T-cell (primary cell): ENCODE measurements at regions not wholly inside any gene's neighbourhood (a gene's known extent, or its start where the extent isn't known, plus 50 kb on each side); places are given as distances from the start of the nearest gene placed in this dataset.

Experiments
- ATAC-seq, 4 experiments: fragments of 200-7000 bp in 3 of 4; fragments of 150-1000 bp in 1 of 4; cut with Tn5 transposase; replicated peaks in 1 of 4; 1 replicate in 3 of 4; 2 replicates in 1 of 4; pipeline ENCODE4 v1.10.0; 2021; ENCODE audit warnings: moderate library complexity in 3 of 4, mild to moderate bottlenecking in 2 of 4, moderate number of reproducible peaks in 1 of 4
- CTCF ChIA-PET, 2 donors: fragments of 300-600 bp; sonication (Branson Sonifier 250); formaldehyde crosslinking; loops; one replicate each; lab custom pipeline; 2022; ENCODE audit warnings: antibody characterized with exemption in 2 of 2; lab: Charles Lee
- POLR2A ChIA-PET, 2 donors: fragments of 300-600 bp; sonication (Branson Sonifier 250); formaldehyde crosslinking; loops; one replicate each; lab custom pipeline; 2022; ENCODE audit warnings: antibody characterized with exemption in 2 of 2; lab: Charles Lee
- DNase-seq, 35 experiments: peaks; one replicate each; pipeline versions ENCODE4 v3.0.0 to v3.0.0-alpha.2; 2013 to 2023
- H3K27ac ChIP-seq: one replicate; pipeline ENCODE4 v1.5.1; 2013; ENCODE audit warnings: low read length
- H3K27me3 ChIP-seq, 2 experiments: replicated peaks in 1 of 2; 1 replicate in 1 of 2; 2 replicates in 1 of 2; pipeline versions ENCODE4 v1.6.1 to v1.7.0; 2013; ENCODE audit warnings: low read length in 1 of 2, mixed read lengths in 1 of 2; ENCODE audit not compliant: control insufficient read depth in 2 of 2, insufficient read depth in 2 of 2; ENCODE audit errors: extremely low read depth in 1 of 2
- H3K36me3 ChIP-seq, 2 donors: 1 replicate in 1 of 2; 2 replicates in 1 of 2; pipeline versions ENCODE4 v1.6.1 to v1.7.0; 2013; ENCODE audit warnings: low read length in 1 of 2; ENCODE audit not compliant: control insufficient read depth in 2 of 2, insufficient read depth in 1 of 2; ENCODE audit errors: extremely low read depth in 1 of 2
- H3K4me1 ChIP-seq, 2 experiments: 1 replicate in 1 of 2; 2 replicates in 1 of 2; pipeline versions ENCODE4 v1.6.1 to v1.7.0; 2013; ENCODE audit warnings: low read length in 2 of 2, mixed read lengths in 1 of 2; ENCODE audit not compliant: insufficient read depth in 2 of 2, control insufficient read depth in 1 of 2; ENCODE audit errors: extremely low read depth in 1 of 2
- H3K4me3 ChIP-seq, 2 donors: 1 replicate in 1 of 2; 2 replicates in 1 of 2; pipeline versions ENCODE4 v1.5.1 to v1.7.0; 2013; ENCODE audit warnings: mild to moderate bottlenecking in 2 of 2, low read length in 1 of 2, moderate library complexity in 1 of 2; ENCODE audit not compliant: control insufficient read depth in 1 of 2; ENCODE audit errors: extremely low read depth in 1 of 2
- H3K9me3 ChIP-seq: 2 replicates; pipeline ENCODE4 v1.7.0; 2013
- H3K27ac Mint-ChIP-seq, 2 donors: one replicate each; pipeline ENCODE4 v1.8.0; 2020 to 2021; ENCODE audit warnings: mild to moderate bottlenecking in 2 of 2, mixed read lengths in 2 of 2
- H3K27me3 Mint-ChIP-seq, 2 donors: one replicate each; pipeline ENCODE4 v1.8.0; 2021 to 2022; ENCODE audit warnings: mixed read lengths in 2 of 2
- H3K36me3 Mint-ChIP-seq: one replicate; pipeline ENCODE4 v1.8.0; 2021; ENCODE audit warnings: mixed read lengths
- H3K4me1 Mint-ChIP-seq, 3 donors: one replicate each; pipeline ENCODE4 v1.8.0; 2020 to 2022; ENCODE audit warnings: mixed read lengths in 3 of 3, mild to moderate bottlenecking in 1 of 3
- H3K4me3 Mint-ChIP-seq, 3 donors: one replicate each; pipeline ENCODE4 v1.8.0; 2020 to 2022; ENCODE audit warnings: mild to moderate bottlenecking in 3 of 3, mixed read lengths in 3 of 3, moderate library complexity in 3 of 3
- H3K9me3 Mint-ChIP-seq, 3 donors: one replicate each; pipeline ENCODE4 v1.8.0; 2020 to 2022; ENCODE audit warnings: mixed read lengths in 3 of 3
- WGBS: methylation state at CpG from one replicate; pipeline ENCODE4 v1.1.5; 2013; ENCODE audit warnings: missing lambda C conversion rate; ENCODE audit not compliant: insufficient coverage; 5-methylcytosine and 5-hydroxymethylcytosine counted together

DNA sequence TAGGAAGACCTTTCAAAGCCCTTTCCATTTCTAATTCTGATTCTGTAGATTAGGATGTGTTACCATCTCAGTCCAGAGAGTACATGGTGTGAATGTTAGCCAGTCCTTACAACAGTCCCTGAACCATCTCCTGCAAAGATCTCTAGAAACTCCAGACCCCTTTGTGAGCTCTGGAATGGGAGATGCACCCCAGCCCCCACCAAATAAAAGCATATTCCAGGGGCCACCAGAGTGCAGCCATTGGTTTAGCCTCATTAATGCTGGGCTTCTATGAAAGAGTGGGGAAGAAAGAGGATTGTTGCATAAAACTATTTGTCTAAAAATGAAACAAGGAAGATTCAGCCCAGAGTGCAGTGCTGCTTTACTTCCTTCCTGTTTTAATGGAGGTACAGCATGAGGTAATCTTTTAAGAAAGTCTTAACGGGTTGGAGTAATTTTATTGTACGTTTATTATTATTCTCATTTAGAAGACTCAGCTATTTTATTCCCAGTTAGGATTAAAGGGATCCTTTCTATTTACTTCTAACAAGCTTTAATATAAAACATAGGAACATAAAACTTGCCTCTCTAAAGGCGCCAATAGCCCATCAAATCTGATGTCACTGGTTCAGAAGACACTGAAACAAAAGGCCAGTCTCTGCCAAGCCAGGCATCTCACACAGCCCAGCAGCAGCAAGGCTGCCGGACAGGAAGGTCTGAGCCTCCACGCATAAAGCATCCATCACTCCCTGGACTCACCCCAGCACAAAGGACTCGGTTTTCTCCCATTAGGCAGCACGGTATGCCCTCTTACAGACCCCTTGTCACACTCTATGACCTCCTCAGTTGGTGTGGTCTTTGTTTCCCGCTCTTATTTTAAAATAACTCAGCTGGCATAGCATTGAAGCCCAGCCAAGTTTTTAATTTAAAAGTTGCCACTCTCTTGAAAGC, 203.9 kb upstream of the BLID start:
- H3K4me3 ChIP-seq: no peak overlapping the region
- Mint-ChIP-seq H3K36me3 (no peaks in the 10 kb centered on the region), H3K27ac (no peak overlapping the region), H3K9me3 (peaks cover 0 to 3% (median 0%) of the 10 kb centered on the region in 3 donors), H3K4me1 (no peaks in the 10 kb centered on the region), H3K27me3 (peaks cover 4% of the 10 kb centered on the region in 2 donors), H3K4me3 (no peak overlapping the region)
- POLR2A ChIA-PET: interaction anchor here in 1 of 2 donors (0.7 kb wide), 1 partner anchor 261 kb away, joined by 5 read pairs; no protein-coding TSS in a partner anchor
- ATAC-seq (no peak), DNase-seq (no peak)
- no peaks in the 10 kb centered on the region for H3K4me1 ChIP-seq
- H3K36me3 ChIP-seq: no peaks in the 10 kb centered on the region
- H3K27ac ChIP-seq: no peak overlapping the region
- CTCF ChIA-PET: interaction anchor here in 1 of 2 donors (0.6 kb wide), 1 partner anchor 29 kb away, joined by 3 read pairs; no protein-coding TSS in a partner anchor
- peaks cover 0 to 5% of the 10 kb centered on the region in 2 experiments for H3K27me3 ChIP-seq
- 71% methylated on average over 5 of the region's 8 CpGs for WGBS
- no peaks in the 10 kb centered on the region for H3K9me3 ChIP-seq

DNA sequence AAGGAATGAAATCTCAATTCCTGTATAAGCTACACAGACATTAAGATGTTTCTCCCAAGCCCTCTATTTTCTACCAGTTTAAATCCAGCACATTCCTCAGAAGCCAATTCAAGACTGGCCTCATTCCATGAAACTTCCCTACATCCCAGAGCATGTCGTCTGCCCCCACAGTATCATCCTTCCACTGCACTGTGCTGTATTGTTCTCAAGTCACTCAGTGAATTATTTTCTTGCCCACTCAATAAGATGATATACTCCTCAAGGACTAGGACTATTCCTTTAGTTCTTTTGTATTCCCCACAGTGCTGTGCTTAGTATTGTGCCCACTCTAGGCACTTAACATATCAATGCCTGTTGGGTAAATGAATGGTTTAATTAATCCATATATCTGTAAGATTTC, 203.1 kb upstream of the BLID start:
- Histone ChIP-seq H3K9me3 (no peaks in the 10 kb centered on the region), H3K36me3 (no peaks in the 10 kb centered on the region), H3K27ac (no peak overlapping the region), H3K4me3 (no peak overlapping the region), H3K27me3 (peaks cover 0 to 5% of the 10 kb centered on the region in 2 experiments), H3K4me1 (no peaks in the 10 kb centered on the region)
- DNase-seq: no peak
- H3K4me1 Mint-ChIP-seq: no peaks in the 10 kb centered on the region
- no peak for ATAC-seq
- ChIA-PET CTCF (no interaction called here), POLR2A (no interaction called here)
- no peak overlapping the region for H3K4me3 Mint-ChIP-seq
- H3K27me3 Mint-ChIP-seq: peaks cover 4 to 8% of the 10 kb centered on the region in 2 donors
- H3K9me3 Mint-ChIP-seq: peaks cover 0 to 3% (median 0%) of the 10 kb centered on the region in 3 donors
- H3K27ac Mint-ChIP-seq: no peak overlapping the region
- H3K36me3 Mint-ChIP-seq: no peaks in the 10 kb centered on the region
- 60% methylated on average over 1 of the region's 1 CpG for WGBS

DNA sequence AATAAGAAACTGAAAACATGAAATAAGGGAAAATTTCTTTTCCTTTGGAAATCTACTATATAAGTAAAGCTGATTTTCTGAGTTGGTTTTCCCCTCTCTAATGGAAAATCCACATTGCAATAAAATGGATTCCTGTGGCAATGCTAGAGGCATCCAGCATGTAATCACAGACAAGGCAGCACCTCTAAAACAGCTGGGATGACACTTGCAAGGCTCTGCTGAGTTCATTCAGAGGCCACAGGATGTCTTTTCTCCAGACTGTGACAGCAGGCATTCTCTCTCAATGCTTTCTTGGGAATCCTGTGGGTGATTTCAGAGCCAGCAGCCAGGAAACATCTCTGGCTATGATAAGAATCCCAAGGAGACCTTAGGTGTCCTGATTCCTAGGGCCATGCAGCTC, 201.3 kb upstream of the BLID start:
- H3K27me3 ChIP-seq: peaks cover 0 to 8% of the 10 kb centered on the region in 2 experiments
- DNase-seq (no peak), ATAC-seq (no peak)
- H3K36me3 ChIP-seq: no peaks in the 10 kb centered on the region
- H3K9me3 ChIP-seq: no peaks in the 10 kb centered on the region
- Mint-ChIP-seq H3K9me3 (peaks cover 0 to 3% (median 0%) of the 10 kb centered on the region in 3 donors), H3K4me3 (no peak overlapping the region), H3K27me3 (peaks cover 4 to 8% of the 10 kb centered on the region in 2 donors), H3K4me1 (no peaks in the 10 kb centered on the region), H3K27ac (no peak overlapping the region), H3K36me3 (no peaks in the 10 kb centered on the region)
- ChIA-PET CTCF (no interaction called here), POLR2A (no interaction called here)
- no peak overlapping the region for H3K27ac ChIP-seq
- H3K4me3 ChIP-seq: no peak overlapping the region
- no peaks in the 10 kb centered on the region for H3K4me1 ChIP-seq

DNA sequence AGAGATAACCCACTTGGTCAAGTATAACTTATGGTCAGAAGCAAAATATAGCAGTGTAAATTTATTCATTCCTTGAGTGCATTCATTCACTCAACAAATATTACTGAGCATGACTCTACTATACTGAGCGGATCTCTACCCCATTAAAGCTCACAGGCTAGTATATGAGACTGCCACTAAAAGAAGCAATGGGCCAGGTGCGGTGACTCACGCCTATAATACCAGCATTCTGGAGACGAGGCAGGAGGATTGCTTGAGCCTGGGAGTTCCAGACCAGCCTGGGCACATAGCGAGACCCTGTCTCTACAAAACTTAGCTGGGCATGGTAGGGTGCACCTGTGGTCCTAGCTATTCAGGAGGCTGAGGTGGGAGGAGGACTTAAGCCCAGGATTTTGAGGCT, 197.6 kb upstream of the BLID start:
- Mint-ChIP-seq H3K4me1 (no peaks in the 10 kb centered on the region), H3K36me3 (no peaks in the 10 kb centered on the region), H3K9me3 (no peaks in the 10 kb centered on the region), H3K27ac (no peak overlapping the region), H3K27me3 (peaks cover 4 to 17% of the 10 kb centered on the region in 2 donors), H3K4me3 (no peak overlapping the region)
- Histone ChIP-seq H3K9me3 (no peaks in the 10 kb centered on the region), H3K27me3 (peaks cover 0 to 8% of the 10 kb centered on the region in 2 experiments), H3K4me1 (no peaks in the 10 kb centered on the region), H3K36me3 (no peaks in the 10 kb centered on the region), H3K27ac (no peak overlapping the region), H3K4me3 (no peak overlapping the region)
- DNase-seq (no peak), ATAC-seq (no peak)
- ChIA-PET CTCF (interaction anchor here in 1 of 2 donors (0.6 kb wide), 1 partner anchor 1127 kb away, joined by 4 read pairs; no protein-coding TSS in a partner anchor), POLR2A (no interaction called here)
- WGBS: 71% methylated on average over 4 of the region's 5 CpGs

DNA sequence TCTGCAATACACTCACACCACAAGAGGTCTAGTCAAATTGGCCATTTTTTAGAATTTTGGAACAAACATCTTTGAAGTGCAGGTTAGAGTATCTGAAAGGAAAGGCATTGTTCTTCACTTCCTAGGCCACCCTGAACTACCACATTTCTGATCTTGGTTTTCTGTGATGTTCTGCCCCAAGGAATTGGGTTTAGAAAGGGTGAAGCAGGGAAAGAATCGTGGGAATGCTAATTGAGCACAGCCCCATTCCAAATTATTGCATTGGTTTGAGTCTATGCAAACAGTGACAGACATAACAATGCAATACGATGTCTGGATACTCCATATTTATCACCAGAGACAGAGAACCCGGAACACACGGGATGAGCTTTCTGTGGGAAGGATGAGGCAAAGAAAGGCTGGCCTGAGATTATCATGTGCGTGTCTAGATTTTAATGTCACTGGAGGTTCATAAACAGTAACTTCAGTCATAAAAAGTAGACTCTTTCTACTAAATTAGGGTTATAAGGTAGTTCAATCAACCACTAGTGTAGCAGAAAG, 195.3 kb upstream of the BLID start:
- no peaks in the 10 kb centered on the region for H3K9me3 ChIP-seq
- no peaks in the 10 kb centered on the region for H3K36me3 ChIP-seq
- no peaks in the 10 kb centered on the region for H3K4me1 ChIP-seq
- H3K27me3 Mint-ChIP-seq: peaks cover 5 to 26% of the 10 kb centered on the region in 2 donors
- WGBS: no CpG with 5 or more reads among the region's 5 CpGs
- ChIA-PET POLR2A (no interaction called here), CTCF (no interaction called here)
- H3K9me3 Mint-ChIP-seq: no peaks in the 10 kb centered on the region
- no peak overlapping the region for H3K27ac Mint-ChIP-seq
- DNase-seq (no peak), ATAC-seq (no peak)
- peaks cover 0 to 2% of the 10 kb centered on the region in 2 experiments for H3K27me3 ChIP-seq
- H3K4me3 Mint-ChIP-seq: no peak overlapping the region
- no peak overlapping the region for H3K4me3 ChIP-seq
- H3K36me3 Mint-ChIP-seq: no peaks in the 10 kb centered on the region
- H3K27ac ChIP-seq: no peak overlapping the region
- no peaks in the 10 kb centered on the region for H3K4me1 Mint-ChIP-seq

DNA sequence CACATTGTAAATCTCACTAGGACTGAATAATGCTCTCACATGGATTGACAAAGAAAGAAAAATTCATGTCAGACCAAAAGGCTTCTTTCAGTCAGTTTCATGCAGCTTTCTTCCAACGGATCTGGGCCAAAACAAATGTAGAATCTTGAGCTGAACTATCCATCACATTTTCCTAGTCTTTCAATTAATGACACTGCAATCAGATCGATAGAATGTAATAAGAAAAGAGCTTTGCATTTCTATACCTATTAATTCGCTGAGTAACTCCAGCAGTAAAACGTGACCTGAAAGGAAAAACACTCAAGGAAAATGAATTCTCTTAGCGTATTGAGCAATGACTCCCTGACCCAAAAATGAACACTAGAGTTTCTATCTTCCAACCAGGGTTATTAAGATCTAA, 194.8 kb upstream of the BLID start:
- ATAC-seq (no peak), DNase-seq (no peak)
- no peak overlapping the region for H3K27ac ChIP-seq
- WGBS: no CpG with 5 or more reads among the region's 5 CpGs
- H3K36me3 ChIP-seq: no peaks in the 10 kb centered on the region
- Mint-ChIP-seq H3K9me3 (no peaks in the 10 kb centered on the region), H3K36me3 (no peaks in the 10 kb centered on the region), H3K27ac (no peak overlapping the region), H3K4me1 (no peaks in the 10 kb centered on the region), H3K4me3 (no peak overlapping the region), H3K27me3 (peaks cover 5 to 24% of the 10 kb centered on the region in 2 donors)
- H3K9me3 ChIP-seq: no peaks in the 10 kb centered on the region
- ChIA-PET POLR2A (no interaction called here), CTCF (no interaction called here)
- H3K27me3 ChIP-seq: peaks cover 0 to 2% of the 10 kb centered on the region in 2 experiments
- no peak overlapping the region for H3K4me3 ChIP-seq
- no peaks in the 10 kb centered on the region for H3K4me1 ChIP-seq
